Activated CD8-positive, alpha-beta memory T cell treated with anti-CD3 and anti-CD28 coated beads, Interleukin-2, amount 10 ng/mL, durations not matched to agents 7 days and 5 days (primary cell): ENCODE measurements at regions not wholly inside any gene's neighbourhood (a gene's known extent, or its start where the extent isn't known, plus 50 kb on each side); places are given as distances from the start of the nearest gene placed in this dataset.
"Not testable (repeated sequence)": the region's sequence is repeated elsewhere in the genome, so short reads cannot be mapped to it uniquely, and the experiment has no call there.

ENCODE experiments used
- ATAC-seq: fragments of 150-1000 bp; cut with Tn5 transposase; one replicate; pipeline ENCODE4 v1.10.0; 2021; ENCODE audit warnings: moderate library complexity
- CTCF ChIA-PET: fragments of 350-600 bp; sonication (Branson Sonifier 250); formaldehyde crosslinking; loops from one replicate; lab custom pipeline; 2021; ENCODE audit warnings: antibody characterized with exemption; lab: Charles Lee
- DNase-seq: peaks from one replicate; pipeline ENCODE4 v3.0.0-alpha.2; 2020
- H3K27ac Mint-ChIP-seq: one replicate; pipeline ENCODE4 v1.8.0; 2021; ENCODE audit warnings: mild to moderate bottlenecking, mixed read lengths
- H3K27me3 Mint-ChIP-seq: one replicate; pipeline ENCODE4 v1.8.0; 2021; ENCODE audit warnings: mixed read lengths
- H3K36me3 Mint-ChIP-seq: one replicate; pipeline ENCODE4 v1.8.0; 2021; ENCODE audit warnings: mild to moderate bottlenecking, mixed read lengths
- H3K4me1 Mint-ChIP-seq: one replicate; pipeline ENCODE4 v1.8.0; 2021; ENCODE audit warnings: mixed read lengths
- H3K4me3 Mint-ChIP-seq: one replicate; pipeline ENCODE4 v1.8.0; 2021; ENCODE audit warnings: mild to moderate bottlenecking, moderate library complexity, mixed read lengths
- H3K9me3 Mint-ChIP-seq: one replicate; pipeline ENCODE4 v1.8.0; 2022; ENCODE audit warnings: low read depth, mixed read lengths

- H3K36me3 Mint-ChIP-seq = no peaks in the 10 kb centered on the region
Measured at GRCh38 chr14:49089107-49089506, 497.1 kb downstream of the RPS29 start.

GRCh38 chr14:49073292-49073691, 512.9 kb downstream of the RPS29 start:
- H3K27me3 Mint-ChIP-seq, H3K4me1 Mint-ChIP-seq, H3K36me3 Mint-ChIP-seq, DNase-seq, ATAC-seq, CTCF ChIA-PET, H3K9me3 Mint-ChIP-seq, H3K4me3 Mint-ChIP-seq, H3K27ac Mint-ChIP-seq: not testable (repeated sequence)

More at GRCh38 chr14:49089107-49089506, 497.1 kb downstream of the RPS29 start:
- no peaks in the 10 kb centered on the region for H3K27me3 Mint-ChIP-seq
- H3K9me3 Mint-ChIP-seq = no peaks in the 10 kb centered on the region
- no peak overlapping the region for H3K4me3 Mint-ChIP-seq
- CTCF ChIA-PET = no interaction called here
- H3K4me1 Mint-ChIP-seq = no peaks in the 10 kb centered on the region
- ATAC-seq (no peak), DNase-seq (no peak)
- no peak overlapping the region for H3K27ac Mint-ChIP-seq

DNA sequence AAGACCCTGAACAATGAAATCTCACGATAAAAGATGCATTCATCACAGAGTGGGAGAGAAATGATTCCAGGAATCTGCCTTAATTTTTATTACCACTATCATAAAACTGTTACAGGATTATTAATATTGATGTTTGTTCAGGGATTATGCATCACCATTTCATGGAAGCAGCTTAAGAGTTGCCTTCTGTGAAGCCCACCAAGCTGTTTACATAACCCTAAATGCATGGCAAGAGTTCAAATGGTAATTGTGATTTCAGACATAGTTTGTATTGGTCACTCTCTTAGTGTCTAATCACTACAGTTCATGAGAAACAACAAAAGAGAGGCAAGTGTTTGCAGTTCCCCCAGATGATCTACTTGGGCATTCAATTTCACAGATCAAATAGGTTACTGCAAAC, 527.7 kb downstream of the RPS29 start:
- Mint-ChIP-seq H3K9me3 (peaks cover 2% of the 10 kb centered on the region), H3K4me1 (no peaks in the 10 kb centered on the region), H3K27ac (no peak overlapping the region), H3K36me3 (no peaks in the 10 kb centered on the region), H3K27me3 (no peaks in the 10 kb centered on the region), H3K4me3 (no peak overlapping the region)
- CTCF ChIA-PET = no interaction called here
- DNase-seq = no peak
- ATAC-seq = no peak

GRCh38 chr14:49057838-49058510, 528.2 kb downstream of the RPS29 start:
- Mint-ChIP-seq H3K27me3 (no peaks in the 10 kb centered on the region), H3K9me3 (peaks cover 1% of the 10 kb centered on the region), H3K36me3 (no peaks in the 10 kb centered on the region), H3K4me1 (no peaks in the 10 kb centered on the region), H3K27ac (no peak overlapping the region), H3K4me3 (no peak overlapping the region)
- CTCF ChIA-PET = no interaction called here
- ATAC-seq (no peak), DNase-seq (no peak)

DNA sequence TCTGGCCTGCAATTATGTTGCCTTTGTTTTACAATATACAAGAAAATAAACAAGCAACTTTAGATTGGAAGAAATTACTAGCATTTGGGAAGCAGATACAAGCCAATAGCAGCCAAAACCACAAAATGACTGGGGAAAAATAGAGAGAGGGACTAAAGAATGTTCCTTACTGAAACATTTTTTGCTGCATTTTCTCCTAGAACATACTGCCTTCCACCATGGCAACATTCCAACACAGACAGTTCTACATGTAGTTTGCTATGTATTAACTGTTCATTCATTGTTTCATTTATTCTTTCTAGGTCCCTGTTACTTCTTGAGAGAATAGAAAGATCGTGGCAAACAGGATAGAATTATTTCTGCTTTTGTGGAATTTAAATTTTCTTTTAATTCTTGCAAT, 530.2 kb downstream of the RPS29 start:
- Mint-ChIP-seq H3K4me1 (no peaks in the 10 kb centered on the region), H3K27me3 (no peaks in the 10 kb centered on the region), H3K9me3 (no peaks in the 10 kb centered on the region), H3K4me3 (no peak overlapping the region), H3K36me3 (no peaks in the 10 kb centered on the region), H3K27ac (no peak overlapping the region)
- DNase-seq (no peak), ATAC-seq (no peak)
- CTCF ChIA-PET = no interaction called here

GRCh38 chr14:49052521-49052920, 533.7 kb downstream of the RPS29 start:
- CTCF ChIA-PET = no interaction called here
- Mint-ChIP-seq H3K27ac (no peak overlapping the region), H3K9me3 (no peaks in the 10 kb centered on the region), H3K4me1 (no peaks in the 10 kb centered on the region), H3K36me3 (no peaks in the 10 kb centered on the region), H3K4me3 (no peak overlapping the region), H3K27me3 (no peaks in the 10 kb centered on the region)
- DNase-seq = no peak
- ATAC-seq = no peak

DNA sequence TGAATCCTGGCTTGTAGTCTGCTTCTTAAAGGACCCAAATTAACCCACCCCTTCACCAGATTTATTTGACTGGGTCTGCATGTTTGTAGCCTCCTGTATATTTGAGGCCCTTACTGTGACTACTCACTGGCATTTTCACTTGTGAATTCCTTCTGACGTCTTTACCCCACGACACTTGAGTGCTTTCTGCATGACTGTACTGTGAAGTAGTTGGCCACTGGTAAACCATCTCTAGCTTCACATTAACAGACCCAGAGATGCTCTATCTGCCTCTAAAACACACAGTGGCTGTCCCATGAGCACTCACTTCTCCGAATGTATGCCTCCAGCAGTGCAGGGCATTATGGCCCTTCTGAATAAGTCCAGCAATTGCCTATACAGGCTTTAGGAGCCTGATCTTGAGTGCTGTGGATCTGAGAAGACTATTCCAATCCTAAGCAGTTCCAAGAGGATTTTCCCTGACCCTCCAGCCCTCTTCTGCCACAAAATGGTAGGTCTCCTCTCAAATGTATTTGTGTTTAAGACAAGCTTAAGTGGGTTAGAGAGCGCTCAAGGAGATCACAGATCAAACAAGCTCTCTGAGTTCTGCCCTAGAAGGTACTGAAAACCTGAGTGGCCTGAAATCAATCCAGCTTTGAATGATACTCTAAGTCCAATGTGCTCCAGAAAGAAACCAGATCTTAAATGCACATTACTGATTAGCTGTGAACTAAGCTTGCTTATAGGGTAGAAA, 534.7 kb downstream of the RPS29 start:
- H3K27ac Mint-ChIP-seq = no peak overlapping the region
- ATAC-seq (no peak), DNase-seq (no peak)
- H3K36me3 Mint-ChIP-seq = no peaks in the 10 kb centered on the region
- no peaks in the 10 kb centered on the region for H3K9me3 Mint-ChIP-seq
- CTCF ChIA-PET = no interaction called here
- no peaks in the 10 kb centered on the region for H3K4me1 Mint-ChIP-seq
- no peak overlapping the region for H3K4me3 Mint-ChIP-seq
- H3K27me3 Mint-ChIP-seq = no peaks in the 10 kb centered on the region

GRCh38 chr14:49050822-49051221, 535.4 kb downstream of the RPS29 start:
- CTCF ChIA-PET = no interaction called here
- DNase-seq (no peak), ATAC-seq (no peak)
- Mint-ChIP-seq H3K27me3 (no peaks in the 10 kb centered on the region), H3K4me3 (no peak overlapping the region), H3K4me1 (no peaks in the 10 kb centered on the region), H3K36me3 (no peaks in the 10 kb centered on the region), H3K27ac (no peak overlapping the region), H3K9me3 (no peaks in the 10 kb centered on the region)

DNA sequence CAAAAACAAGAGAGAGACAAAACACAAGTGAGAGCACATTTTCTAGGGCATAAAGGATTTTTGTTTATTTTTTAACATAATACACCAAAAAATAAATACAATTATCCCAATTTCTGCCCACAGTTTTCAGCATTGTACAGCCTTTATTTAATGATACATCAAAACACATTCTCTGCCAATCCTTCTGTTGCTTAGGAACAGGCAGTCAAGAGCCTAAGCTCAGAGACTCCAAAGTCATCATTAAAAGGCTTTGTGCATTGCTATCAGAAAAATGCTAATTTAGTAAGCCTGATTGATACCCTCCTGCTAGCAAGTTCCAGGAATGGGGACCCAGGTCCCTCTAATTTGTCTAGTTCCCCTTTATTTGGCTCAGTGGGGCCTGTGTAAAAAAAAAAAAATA, 536.5 kb downstream of the RPS29 start:
- Mint-ChIP-seq H3K27me3 (no peaks in the 10 kb centered on the region), H3K36me3 (no peaks in the 10 kb centered on the region), H3K4me3 (no peak overlapping the region), H3K27ac (no peak overlapping the region), H3K4me1 (no peaks in the 10 kb centered on the region), H3K9me3 (no peaks in the 10 kb centered on the region)
- no peak for ATAC-seq
- CTCF ChIA-PET = no interaction called here
- DNase-seq = no peak

- CTCF ChIA-PET = no interaction called here
Measured at GRCh38 chr14:49044981-49045380, 541.2 kb downstream of the RPS29 start.

GRCh38 chr14:49036984-49037516, 549.1 kb downstream of the RPS29 start:
- Mint-ChIP-seq H3K9me3 (no peaks in the 10 kb centered on the region), H3K4me3 (no peak overlapping the region), H3K36me3 (no peaks in the 10 kb centered on the region), H3K4me1 (no peaks in the 10 kb centered on the region), H3K27me3 (no peaks in the 10 kb centered on the region), H3K27ac (no peak overlapping the region)
- no peak for DNase-seq
- CTCF ChIA-PET = no interaction called here
- no peak for ATAC-seq

More at GRCh38 chr14:49044981-49045380, 541.2 kb downstream of the RPS29 start:
- Mint-ChIP-seq H3K27ac (no peak overlapping the region), H3K27me3 (no peaks in the 10 kb centered on the region), H3K4me1 (no peaks in the 10 kb centered on the region), H3K4me3 (no peak overlapping the region), H3K36me3 (no peaks in the 10 kb centered on the region), H3K9me3 (no peaks in the 10 kb centered on the region)
- ATAC-seq = no peak
- DNase-seq = no peak

DNA sequence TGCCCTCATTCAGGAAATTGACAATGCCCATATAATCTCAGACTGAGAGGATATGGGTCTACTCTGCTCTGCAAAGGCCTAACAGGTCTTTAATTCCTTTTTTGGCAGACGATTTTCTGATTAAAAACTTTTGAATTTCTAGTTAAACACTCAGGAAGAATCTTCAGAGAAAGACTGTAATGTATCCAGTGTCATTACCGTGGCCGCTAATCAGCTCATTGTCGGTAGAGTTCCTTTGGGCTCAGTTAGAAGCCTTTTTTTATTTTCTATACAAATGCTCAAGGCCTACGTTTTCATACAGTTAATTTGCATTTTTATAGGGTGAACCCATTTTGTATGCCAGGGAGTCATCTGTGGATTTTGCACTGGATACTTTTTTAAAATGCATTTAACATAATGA, 549.9 kb downstream of the RPS29 start:
- Mint-ChIP-seq H3K9me3 (no peaks in the 10 kb centered on the region), H3K4me1 (no peaks in the 10 kb centered on the region), H3K36me3 (no peaks in the 10 kb centered on the region), H3K27ac (no peak overlapping the region), H3K27me3 (no peaks in the 10 kb centered on the region), H3K4me3 (no peak overlapping the region)
- DNase-seq (no peak), ATAC-seq (no peak)
- CTCF ChIA-PET = no interaction called here

GRCh38 chr14:49033131-49033530, 553.0 kb downstream of the RPS29 start:
- CTCF ChIA-PET = no interaction called here
- Mint-ChIP-seq H3K9me3 (no peaks in the 10 kb centered on the region), H3K27ac (no peak overlapping the region), H3K36me3 (no peaks in the 10 kb centered on the region), H3K4me1 (no peaks in the 10 kb centered on the region), H3K4me3 (no peak overlapping the region), H3K27me3 (no peaks in the 10 kb centered on the region)
- DNase-seq = no peak
- no peak for ATAC-seq

DNA sequence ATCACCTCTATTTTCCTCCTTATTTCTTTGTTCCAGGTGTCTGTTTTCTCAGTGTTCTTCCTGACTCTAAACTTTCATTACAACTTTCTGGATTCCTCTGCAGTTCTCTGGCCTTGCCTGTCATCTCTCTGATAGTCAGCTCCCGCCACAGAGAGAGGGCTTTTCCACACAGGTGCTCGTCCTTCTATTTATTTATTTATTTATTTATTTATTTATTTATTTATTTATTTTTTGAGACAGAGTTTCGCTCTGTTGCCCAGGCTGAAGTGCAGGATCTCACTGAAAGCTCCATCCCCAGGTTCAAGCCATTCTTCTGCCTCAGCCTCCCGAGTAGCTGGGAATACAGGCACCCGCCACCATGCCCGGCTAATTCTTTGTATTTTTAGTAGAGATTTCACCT, 554.5 kb downstream of the RPS29 start:
- H3K4me1 Mint-ChIP-seq, H3K27me3 Mint-ChIP-seq, H3K9me3 Mint-ChIP-seq, ATAC-seq, H3K27ac Mint-ChIP-seq, H3K4me3 Mint-ChIP-seq, CTCF ChIA-PET, H3K36me3 Mint-ChIP-seq, DNase-seq: not testable (repeated sequence)
